Loucy (cell line): ENCODE measurements at regions not wholly inside any gene's neighbourhood (a gene's known extent, or its start where the extent isn't known, plus 50 kb on each side); places are given as distances from the start of the nearest gene placed in this dataset.

ENCODE experiments used
- H2AFZ ChIP-seq: fragments of 200-600 bp; sonication (generic); 2 replicates; pipeline ENCODE4 v1.6.0; 2016; ENCODE audit warnings: antibody characterized with exemption, mild to moderate bottlenecking, low read length, moderate library complexity
- H3F3A ChIP-seq: fragments of 200-600 bp; 2 replicates; pipeline ENCODE4 v1.6.0; 2016; ENCODE audit warnings: antibody characterized with exemption, low read depth, mild to moderate bottlenecking
- H3K27me3 ChIP-seq: fragments of 200-600 bp; sonication (generic); 2 replicates; pipeline ENCODE4 v1.6.1; 2014; ENCODE audit warnings: low read length, mild to moderate bottlenecking; ENCODE audit not compliant: insufficient read depth, poor library complexity, severe bottlenecking
- H3K36me3 ChIP-seq: fragments of 200-600 bp; sonication (generic); 2 replicates; pipeline ENCODE4 v1.6.1; 2016; ENCODE audit warnings: low read length; ENCODE audit not compliant: insufficient read depth
- H3K4me1 ChIP-seq: fragments of 200-600 bp; sonication (generic); 2 replicates; pipeline ENCODE4 v1.5.1; 2014; ENCODE audit warnings: low read length, mild to moderate bottlenecking; ENCODE audit not compliant: insufficient read depth, poor library complexity, severe bottlenecking
- H3K4me2 ChIP-seq: fragments of 200-600 bp; sonication (generic); 2 replicates; pipeline ENCODE4 v1.6.0; 2014; ENCODE audit warnings: antibody characterized with exemption, low read length, low read depth, mild to moderate bottlenecking; ENCODE audit not compliant: poor library complexity, severe bottlenecking
- H3K4me3 ChIP-seq: fragments of 200-600 bp; sonication (generic); 2 replicates; pipeline ENCODE4 v1.5.1; 2014; ENCODE audit warnings: low read length, mild to moderate bottlenecking, mixed read lengths; ENCODE audit not compliant: poor library complexity, severe bottlenecking
- H3K79me2 ChIP-seq: fragments of 200-600 bp; sonication (generic); 2 replicates; pipeline ENCODE4 v1.6.1; 2014; ENCODE audit warnings: low read length; ENCODE audit not compliant: insufficient read depth
- H3K9ac ChIP-seq: fragments of 200-600 bp; sonication (generic); 2 replicates; pipeline ENCODE4 v1.6.0; 2014; ENCODE audit warnings: mild to moderate bottlenecking, low read depth, low read length, moderate library complexity; ENCODE audit not compliant: poor library complexity, severe bottlenecking
- H3K9me2 ChIP-seq: fragments of 200-600 bp; sonication (generic); replicated peaks from 2 replicates; pipeline ENCODE4 v1.6.1; 2016; ENCODE audit warnings: low read depth, low read length, mixed read lengths
- H3K9me3 ChIP-seq: fragments of 200-600 bp; sonication (generic); 2 replicates; pipeline ENCODE4 v1.6.1; 2014; ENCODE audit warnings: mild to moderate bottlenecking, antibody characterized with exemption, low read length, low read depth; ENCODE audit not compliant: insufficient read depth
- H4K20me1 ChIP-seq: fragments of 200-600 bp; sonication (generic); 2 replicates; pipeline ENCODE4 v1.6.0; 2014; ENCODE audit warnings: antibody characterized with exemption, low read length, mild to moderate bottlenecking; ENCODE audit not compliant: insufficient read depth, poor library complexity, severe bottlenecking
- EZH2phosphoT487 ChIP-seq: fragments of 200-600 bp; IDR thresholded peaks from 2 replicates; pipeline ENCODE4 v1.6.1; 2018; ENCODE audit warnings: antibody characterized with exemption, mild to moderate bottlenecking, moderate library complexity, borderline replicate concordance
- TF ChIP-seq, protein P1 (sequence below): fragments of 200-600 bp; sonication (generic); conservative IDR thresholded peaks from 2 replicates; pipeline ENCODE4 v1.5.1; 2014; ENCODE audit warnings: mild to moderate bottlenecking, antibody characterized with exemption, low read length

DNA sequence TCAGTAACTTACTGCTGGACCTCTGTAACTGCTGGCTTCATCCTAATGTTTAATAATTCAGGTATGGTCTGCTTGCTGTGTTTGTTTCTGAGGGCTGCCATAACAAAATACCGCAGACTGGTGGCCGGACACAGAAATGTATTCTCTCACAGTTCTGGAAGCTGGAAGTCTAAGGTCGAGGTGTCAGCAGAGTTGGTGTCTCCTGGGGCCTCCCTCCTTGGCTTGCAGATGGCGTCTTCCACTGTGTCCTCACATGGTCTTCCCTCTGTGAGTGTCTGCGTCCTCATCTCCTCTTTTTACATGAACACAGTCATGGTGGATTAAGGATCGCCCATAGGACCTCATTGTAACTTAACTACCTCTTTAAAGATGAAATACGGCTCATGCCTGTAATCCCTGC, 389.7 kb upstream of the JARID2 start:
- Histone ChIP-seq H3K27me3 (no peaks in the 10 kb centered on the region), H4K20me1 (no peaks in the 10 kb centered on the region), H3K4me2 (no peak overlapping the region)

DNA sequence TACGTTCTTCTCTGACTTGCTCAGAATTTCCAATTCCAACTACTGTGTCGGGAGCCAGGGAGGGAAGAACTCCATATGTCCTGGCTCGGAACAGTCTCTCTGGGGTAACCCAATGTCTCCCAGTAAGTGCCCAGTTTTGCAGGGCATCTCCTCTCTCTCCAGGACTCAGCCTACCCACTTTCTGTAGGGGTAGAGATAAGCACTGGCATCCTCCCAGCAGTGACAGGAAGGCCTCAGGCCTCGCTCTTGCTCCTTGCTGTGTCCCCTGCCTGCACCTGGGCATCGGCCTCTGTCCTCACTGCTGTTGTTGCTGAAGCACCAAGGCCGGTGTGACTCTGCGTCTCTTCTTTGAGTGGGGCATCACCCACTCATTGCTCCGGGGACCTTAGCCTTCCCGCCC, 388.9 kb upstream of the JARID2 start:
- Histone ChIP-seq H3F3A (peaks cover 5% of the 10 kb centered on the region; the same call in 1 of the 2 replicates), H3K4me3 (no peak overlapping the region), H3K36me3 (no peaks in the 10 kb centered on the region), H3K79me2 (no peaks in the 10 kb centered on the region), H3K9ac (peak overlapping the region; percentile 33), H3K4me2 (peak overlapping the region; percentile 17), H3K4me1 (peaks cover 57% of the 10 kb centered on the region), H3K9me2 (no peaks in the 10 kb centered on the region), H4K20me1 (no peaks in the 10 kb centered on the region), H3K9me3 (no peaks in the 10 kb centered on the region), H2AFZ (no peak overlapping the region), H3K27me3 (no peaks in the 10 kb centered on the region)
- no peak for TF ChIP-seq EZH2phosphoT487
- TF ChIP-seq, protein P1, sequence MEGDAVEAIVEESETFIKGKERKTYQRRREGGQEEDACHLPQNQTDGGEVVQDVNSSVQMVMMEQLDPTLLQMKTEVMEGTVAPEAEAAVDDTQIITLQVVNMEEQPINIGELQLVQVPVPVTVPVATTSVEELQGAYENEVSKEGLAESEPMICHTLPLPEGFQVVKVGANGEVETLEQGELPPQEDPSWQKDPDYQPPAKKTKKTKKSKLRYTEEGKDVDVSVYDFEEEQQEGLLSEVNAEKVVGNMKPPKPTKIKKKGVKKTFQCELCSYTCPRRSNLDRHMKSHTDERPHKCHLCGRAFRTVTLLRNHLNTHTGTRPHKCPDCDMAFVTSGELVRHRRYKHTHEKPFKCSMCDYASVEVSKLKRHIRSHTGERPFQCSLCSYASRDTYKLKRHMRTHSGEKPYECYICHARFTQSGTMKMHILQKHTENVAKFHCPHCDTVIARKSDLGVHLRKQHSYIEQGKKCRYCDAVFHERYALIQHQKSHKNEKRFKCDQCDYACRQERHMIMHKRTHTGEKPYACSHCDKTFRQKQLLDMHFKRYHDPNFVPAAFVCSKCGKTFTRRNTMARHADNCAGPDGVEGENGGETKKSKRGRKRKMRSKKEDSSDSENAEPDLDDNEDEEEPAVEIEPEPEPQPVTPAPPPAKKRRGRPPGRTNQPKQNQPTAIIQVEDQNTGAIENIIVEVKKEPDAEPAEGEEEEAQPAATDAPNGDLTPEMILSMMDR = no peak

More for the DNA sequence above, 389.7 kb upstream of the JARID2 start:
- Histone ChIP-seq H3K36me3 (no peaks in the 10 kb centered on the region), H3K9me2 (no peaks in the 10 kb centered on the region), H3K9me3 (no peaks in the 10 kb centered on the region), H3F3A (peaks cover 4% of the 10 kb centered on the region; the same call in 1 of the 2 replicates), H3K4me3 (no peak overlapping the region), H2AFZ (no peak overlapping the region), H3K9ac (no peak overlapping the region), H3K4me1 (peaks cover 52% of the 10 kb centered on the region), H3K79me2 (no peaks in the 10 kb centered on the region)
- TF ChIP-seq EZH2phosphoT487 = no peak
- TF ChIP-seq, protein P1 = no peak

DNA sequence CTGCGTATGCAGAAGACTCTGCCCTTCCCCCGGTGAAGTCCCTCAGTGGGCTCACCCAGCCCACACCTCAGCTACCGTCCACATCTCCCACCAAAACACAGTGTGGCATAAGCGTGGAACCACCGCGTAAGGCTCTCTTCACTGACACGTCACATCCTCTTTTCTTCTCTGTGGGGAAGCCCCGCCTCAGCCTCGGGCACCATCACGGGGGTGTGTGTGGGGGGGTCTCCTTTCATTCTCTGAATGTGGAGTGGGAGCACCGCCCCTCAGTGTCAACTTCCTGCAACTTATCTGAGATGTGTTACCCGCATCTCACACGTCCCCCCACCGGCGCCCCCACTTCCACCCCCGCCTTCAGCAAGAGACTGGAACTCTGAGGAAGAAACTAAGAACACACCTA, 388.4 kb upstream of the JARID2 start:
- Histone ChIP-seq H3K4me1 (peaks cover 59% of the 10 kb centered on the region), H3F3A (peaks cover 5% of the 10 kb centered on the region; the same call in 1 of the 2 replicates), H3K27me3 (no peaks in the 10 kb centered on the region), H3K36me3 (no peaks in the 10 kb centered on the region), H3K79me2 (no peaks in the 10 kb centered on the region), H3K9ac (peak overlapping the region; percentile 33), H2AFZ (no peak overlapping the region), H4K20me1 (no peaks in the 10 kb centered on the region), H3K4me2 (peak overlapping the region; percentile 17), H3K4me3 (no peak overlapping the region), H3K9me3 (no peaks in the 10 kb centered on the region), H3K9me2 (no peaks in the 10 kb centered on the region)
- TF ChIP-seq EZH2phosphoT487 = no peak
- TF ChIP-seq, protein P1 = no peak
